ENCODE measurements at regions not wholly inside any gene's neighbourhood (a gene's known extent, or its start where the extent isn't known, plus 50 kb on each side); places are given as distances from the start of the nearest gene placed in this dataset.

- H3K4me1 ChIP-seq (ENCODE audit: control extremely low read depth in 1 of 4, control insufficient read depth in 4 of 4, insufficient read depth in 4 of 4, low read length in 3 of 4): no peaks in the 10 kb centered on the region
- no peak overlapping the region for H3K4me3 ChIP-seq (ENCODE audit: control insufficient read depth in 1 of 7, extremely low read depth in 1 of 7, insufficient read depth in 4 of 7, low read depth in 2 of 7, low read length in 6 of 7)
- no peak for DNase-seq
- peaks cover 0 to 5% (median 0%) of the 10 kb centered on the region in 5 experiments for H3K9me3 ChIP-seq (ENCODE audit: control extremely low read depth in 1 of 5, control insufficient read depth in 4 of 5, insufficient read depth in 2 of 5, low read depth in 1 of 5, low read length in 4 of 5)
- no peak overlapping the region for H3K27ac ChIP-seq (ENCODE audit: insufficient read depth in 1 of 2, low read depth in 1 of 2, low read length in 2 of 2, poor library complexity in 1 of 2, severe bottlenecking in 2 of 2)
- WGBS (ENCODE audit: insufficient coverage): 95% methylated on average over 15 of the region's 16 CpGs
- POLR2A ChIA-PET: no interaction called here
- H3K36me3 ChIP-seq (ENCODE audit: control insufficient read depth in 4 of 4, insufficient read depth in 4 of 4, low read length in 3 of 4): no peaks in the 10 kb centered on the region
- no peaks in the 10 kb centered on the region for H3K27me3 ChIP-seq (replicated peaks in 2 of 5; ENCODE audit: control insufficient read depth in 4 of 5, insufficient read depth in 5 of 5, low read length in 4 of 5)
- CTCF ChIA-PET: no interaction called here
Measured at GRCh38 chr5:2696156-2696807, 55.2 kb downstream of the IRX2 start.

- peaks cover 0 to 5% (median 0%) of the 10 kb centered on the region in 5 experiments for H3K9me3 ChIP-seq (ENCODE audit: control extremely low read depth in 1 of 5, control insufficient read depth in 4 of 5, insufficient read depth in 2 of 5, low read depth in 1 of 5, low read length in 4 of 5)
- ChIA-PET CTCF (no interaction called here), POLR2A (no interaction called here)
- no peaks in the 10 kb centered on the region for H3K27me3 ChIP-seq (replicated peaks in 2 of 5; ENCODE audit: control insufficient read depth in 4 of 5, insufficient read depth in 5 of 5, low read length in 4 of 5)
- H3K27ac ChIP-seq (ENCODE audit: insufficient read depth in 1 of 2, low read depth in 1 of 2, low read length in 2 of 2, poor library complexity in 1 of 2, severe bottlenecking in 2 of 2): no peak overlapping the region
- no peaks in the 10 kb centered on the region for H3K4me1 ChIP-seq (ENCODE audit: control extremely low read depth in 1 of 4, control insufficient read depth in 4 of 4, insufficient read depth in 4 of 4, low read length in 3 of 4)
- H3K36me3 ChIP-seq (ENCODE audit: control insufficient read depth in 4 of 4, insufficient read depth in 4 of 4, low read length in 3 of 4): no peaks in the 10 kb centered on the region
- no peak for DNase-seq
- 95% methylated on average over 7 of the region's 8 CpGs for WGBS (ENCODE audit: insufficient coverage)
- H3K4me3 ChIP-seq (ENCODE audit: control insufficient read depth in 1 of 7, extremely low read depth in 1 of 7, insufficient read depth in 4 of 7, low read depth in 2 of 7, low read length in 6 of 7): no peak overlapping the region
Measured at GRCh38 chr5:2695200-2695891, 56.1 kb downstream of the IRX2 start.

GRCh38 chr5:2691530-2691929 lies 59.9 kb downstream of the IRX2 start:
- POLR2A ChIA-PET: no interaction called here
- DNase-seq: no peak
- Histone ChIP-seq H3K4me3 (ENCODE audit: control insufficient read depth in 1 of 7, extremely low read depth in 1 of 7, insufficient read depth in 4 of 7, low read depth in 2 of 7, low read length in 6 of 7) (no peak overlapping the region), H3K36me3 (ENCODE audit: control insufficient read depth in 4 of 4, insufficient read depth in 4 of 4, low read length in 3 of 4) (no peaks in the 10 kb centered on the region), H3K9me3 (ENCODE audit: control extremely low read depth in 1 of 5, control insufficient read depth in 4 of 5, insufficient read depth in 2 of 5, low read depth in 1 of 5, low read length in 4 of 5) (peaks cover 0 to 5% (median 0%) of the 10 kb centered on the region in 5 experiments), H3K4me1 (ENCODE audit: control extremely low read depth in 1 of 4, control insufficient read depth in 4 of 4, insufficient read depth in 4 of 4, low read length in 3 of 4) (no peaks in the 10 kb centered on the region), H3K27ac (ENCODE audit: insufficient read depth in 1 of 2, low read depth in 1 of 2, low read length in 2 of 2, poor library complexity in 1 of 2, severe bottlenecking in 2 of 2) (no peak overlapping the region), H3K27me3 (replicated peaks in 2 of 5; ENCODE audit: control insufficient read depth in 4 of 5, insufficient read depth in 5 of 5, low read length in 4 of 5) (no peaks in the 10 kb centered on the region)
- no CpG with 5 or more reads among the region's 1 CpG for WGBS (ENCODE audit: insufficient coverage)
- CTCF ChIA-PET: no interaction called here

GRCh38 chr5:2690293-2690692 lies 61.2 kb downstream of the IRX2 start:
- POLR2A ChIA-PET: no interaction called here
- Histone ChIP-seq H3K4me3 (ENCODE audit: control insufficient read depth in 1 of 7, extremely low read depth in 1 of 7, insufficient read depth in 4 of 7, low read depth in 2 of 7, low read length in 6 of 7) (no peak overlapping the region), H3K27me3 (replicated peaks in 2 of 5; ENCODE audit: control insufficient read depth in 4 of 5, insufficient read depth in 5 of 5, low read length in 4 of 5) (no peaks in the 10 kb centered on the region), H3K27ac (ENCODE audit: insufficient read depth in 1 of 2, low read depth in 1 of 2, low read length in 2 of 2, poor library complexity in 1 of 2, severe bottlenecking in 2 of 2) (no peak overlapping the region), H3K4me1 (ENCODE audit: control extremely low read depth in 1 of 4, control insufficient read depth in 4 of 4, insufficient read depth in 4 of 4, low read length in 3 of 4) (no peaks in the 10 kb centered on the region), H3K9me3 (ENCODE audit: control extremely low read depth in 1 of 5, control insufficient read depth in 4 of 5, insufficient read depth in 2 of 5, low read depth in 1 of 5, low read length in 4 of 5) (peaks cover 0 to 5% (median 0%) of the 10 kb centered on the region in 5 experiments), H3K36me3 (ENCODE audit: control insufficient read depth in 4 of 4, insufficient read depth in 4 of 4, low read length in 3 of 4) (no peaks in the 10 kb centered on the region)
- whole genome bisulfite sequencing (ENCODE audit: insufficient coverage): 93% methylated on average over 5 of the region's 6 CpGs
- DNase-seq: no peak
- CTCF ChIA-PET: no interaction called here

GRCh38 chr5:2688586-2688985 lies 62.9 kb downstream of the IRX2 start:
- Histone ChIP-seq H3K4me1 (ENCODE audit: control extremely low read depth in 1 of 4, control insufficient read depth in 4 of 4, insufficient read depth in 4 of 4, low read length in 3 of 4) (no peaks in the 10 kb centered on the region), H3K27me3 (replicated peaks in 2 of 5; ENCODE audit: control insufficient read depth in 4 of 5, insufficient read depth in 5 of 5, low read length in 4 of 5) (no peaks in the 10 kb centered on the region), H3K36me3 (ENCODE audit: control insufficient read depth in 4 of 4, insufficient read depth in 4 of 4, low read length in 3 of 4) (no peaks in the 10 kb centered on the region), H3K9me3 (ENCODE audit: control extremely low read depth in 1 of 5, control insufficient read depth in 4 of 5, insufficient read depth in 2 of 5, low read depth in 1 of 5, low read length in 4 of 5) (peaks cover 0 to 5% (median 0%) of the 10 kb centered on the region in 5 experiments), H3K4me3 (ENCODE audit: control insufficient read depth in 1 of 7, extremely low read depth in 1 of 7, insufficient read depth in 4 of 7, low read depth in 2 of 7, low read length in 6 of 7) (no peak overlapping the region), H3K27ac (ENCODE audit: insufficient read depth in 1 of 2, low read depth in 1 of 2, low read length in 2 of 2, poor library complexity in 1 of 2, severe bottlenecking in 2 of 2) (no peak overlapping the region)
- CTCF ChIA-PET: no interaction called here
- DNase-seq: no peak
- 98% methylated on average over 5 of the region's 5 CpGs for WGBS (ENCODE audit: insufficient coverage)
- POLR2A ChIA-PET: no interaction called here

GRCh38 chr5:2687746-2688145 lies 63.7 kb downstream of the IRX2 start:
- POLR2A ChIA-PET: no interaction called here
- no peak overlapping the region for H3K4me3 ChIP-seq (ENCODE audit: control insufficient read depth in 1 of 7, extremely low read depth in 1 of 7, insufficient read depth in 4 of 7, low read depth in 2 of 7, low read length in 6 of 7)
- H3K36me3 ChIP-seq (ENCODE audit: control insufficient read depth in 4 of 4, insufficient read depth in 4 of 4, low read length in 3 of 4): no peaks in the 10 kb centered on the region
- no peak for DNase-seq
- no peaks in the 10 kb centered on the region for H3K27me3 ChIP-seq (replicated peaks in 2 of 5; ENCODE audit: control insufficient read depth in 4 of 5, insufficient read depth in 5 of 5, low read length in 4 of 5)
- no peaks in the 10 kb centered on the region for H3K4me1 ChIP-seq (ENCODE audit: control extremely low read depth in 1 of 4, control insufficient read depth in 4 of 4, insufficient read depth in 4 of 4, low read length in 3 of 4)
- no peak overlapping the region for H3K27ac ChIP-seq (ENCODE audit: insufficient read depth in 1 of 2, low read depth in 1 of 2, low read length in 2 of 2, poor library complexity in 1 of 2, severe bottlenecking in 2 of 2)
- WGBS (ENCODE audit: insufficient coverage): 83% methylated on average over 4 of the region's 7 CpGs
- CTCF ChIA-PET: interaction anchor here (1.1 kb wide), 1 partner anchor 10 kb away, joined by 3 read pairs; no protein-coding TSS in a partner anchor
- peaks cover 0 to 5% (median 0%) of the 10 kb centered on the region in 5 experiments for H3K9me3 ChIP-seq (ENCODE audit: control extremely low read depth in 1 of 5, control insufficient read depth in 4 of 5, insufficient read depth in 2 of 5, low read depth in 1 of 5, low read length in 4 of 5)

- H3K4me3 ChIP-seq (ENCODE audit: control insufficient read depth in 1 of 7, extremely low read depth in 1 of 7, insufficient read depth in 4 of 7, low read depth in 2 of 7, low read length in 6 of 7): no peak overlapping the region
- 67% methylated on average over 19 of the region's 28 CpGs for WGBS (ENCODE audit: insufficient coverage)
- H3K9me3 ChIP-seq (ENCODE audit: control extremely low read depth in 1 of 5, control insufficient read depth in 4 of 5, insufficient read depth in 2 of 5, low read depth in 1 of 5, low read length in 4 of 5): peaks cover 0 to 2% (median 0%) of the 10 kb centered on the region in 5 experiments
- H3K27me3 ChIP-seq (replicated peaks in 2 of 5; ENCODE audit: control insufficient read depth in 4 of 5, insufficient read depth in 5 of 5, low read length in 4 of 5): no peaks in the 10 kb centered on the region
- no peaks in the 10 kb centered on the region for H3K4me1 ChIP-seq (ENCODE audit: control extremely low read depth in 1 of 4, control insufficient read depth in 4 of 4, insufficient read depth in 4 of 4, low read length in 3 of 4)
- no peak for DNase-seq
- H3K36me3 ChIP-seq (ENCODE audit: control insufficient read depth in 4 of 4, insufficient read depth in 4 of 4, low read length in 3 of 4): no peaks in the 10 kb centered on the region
- no peak overlapping the region for H3K27ac ChIP-seq (ENCODE audit: insufficient read depth in 1 of 2, low read depth in 1 of 2, low read length in 2 of 2, poor library complexity in 1 of 2, severe bottlenecking in 2 of 2)
- POLR2A ChIA-PET: no interaction called here
- CTCF ChIA-PET: no interaction called here
Measured at GRCh38 chr5:2686321-2687124, 65.0 kb downstream of the IRX2 start.
